RWPE2 (cell line): ENCODE measurements at regions not wholly inside any gene's neighbourhood (a gene's known extent, or its start where the extent isn't known, plus 50 kb on each side); places are given as distances from the start of the nearest gene placed in this dataset.

ENCODE experiments used
- ATAC-seq: fragments of 200-7000 bp; cut with Tn5 transposase; 3 replicates; pipeline ENCODE4 v1.9.1; 2021; ENCODE audit warnings: low read depth
- DNase-seq: peaks from one replicate; pipeline ENCODE4 v3.0.0-alpha.2; 2020; ENCODE audit warnings: low spot score
- H3K27ac ChIP-seq: fragments of 450-650 bp; 2 replicates; pipeline ENCODE4 v1.5.1; 2017; ENCODE audit warnings: mild to moderate bottlenecking; ENCODE audit not compliant: poor library complexity, severe bottlenecking
- H3K27me3 ChIP-seq: fragments of 250-450 bp; sonication (Bioruptor Pico); 2 replicates; pipeline ENCODE4 v1.5.1; 2021; ENCODE audit warnings: mild to moderate bottlenecking, moderate library complexity; ENCODE audit not compliant: insufficient read depth, poor library complexity, severe bottlenecking
- H3K36me3 ChIP-seq: fragments of 250-450 bp; sonication (Bioruptor Pico); 2 replicates; pipeline ENCODE4 v1.5.1; 2020; ENCODE audit warnings: low read depth, mild to moderate bottlenecking, moderate library complexity
- H3K4me1 ChIP-seq: fragments of 250-450 bp; sonication (Bioruptor Pico); 2 replicates; pipeline ENCODE4 v1.5.1; 2021; ENCODE audit warnings: mild to moderate bottlenecking, moderate library complexity; ENCODE audit not compliant: insufficient read depth, poor library complexity, severe bottlenecking
- H3K4me3 ChIP-seq: fragments of 250-450 bp; sonication (Bioruptor Pico); 2 replicates; pipeline ENCODE4 v1.5.1; 2021; ENCODE audit warnings: mild to moderate bottlenecking, moderate library complexity; ENCODE audit not compliant: severe bottlenecking
- H3K9me3 ChIP-seq: fragments of 250-450 bp; sonication (Bioruptor Pico); 2 replicates; pipeline ENCODE4 v1.5.1; 2021; ENCODE audit warnings: mild to moderate bottlenecking, moderate library complexity; ENCODE audit not compliant: severe bottlenecking
- CTCF ChIP-seq: fragments of 450-650 bp; IDR thresholded peaks from one replicate; pipeline ENCODE4 v1.5.1; 2017; ENCODE audit warnings: mild to moderate bottlenecking, moderate library complexity; ENCODE audit not compliant: poor library complexity, severe bottlenecking

GRCh38 chr17:33862772-33863602 lies 392.1 kb upstream of the CCL2 start:
- no peaks in the 10 kb centered on the region for H3K4me1 ChIP-seq
- no peak overlapping the region for H3K4me3 ChIP-seq
- H3K27ac ChIP-seq = no peak overlapping the region
- H3K36me3 ChIP-seq = no peaks in the 10 kb centered on the region
- no peak for TF ChIP-seq CTCF
- H3K9me3 ChIP-seq = no peaks in the 10 kb centered on the region
- DNase-seq (no peak), ATAC-seq (no peak)
- no peaks in the 10 kb centered on the region for H3K27me3 ChIP-seq

- Histone ChIP-seq H3K4me3 (no peak overlapping the region), H3K4me1 (no peaks in the 10 kb centered on the region), H3K9me3 (no peaks in the 10 kb centered on the region), H3K36me3 (no peaks in the 10 kb centered on the region), H3K27me3 (no peaks in the 10 kb centered on the region), H3K27ac (no peak overlapping the region)
- DNase-seq = no peak
- TF ChIP-seq CTCF = no peak
- no peak for ATAC-seq
Measured at GRCh38 chr17:33864758-33865229, 390.3 kb upstream of the CCL2 start.

- Histone ChIP-seq H3K4me3 (no peak overlapping the region), H3K9me3 (no peaks in the 10 kb centered on the region), H3K27me3 (no peaks in the 10 kb centered on the region), H3K27ac (no peak overlapping the region), H3K36me3 (no peaks in the 10 kb centered on the region), H3K4me1 (peaks cover 3% of the 10 kb centered on the region)
- no peak for ATAC-seq
- no peak for TF ChIP-seq CTCF
- DNase-seq = no peak
Measured at GRCh38 chr17:33868899-33869298, 386.2 kb upstream of the CCL2 start.

- ATAC-seq (no peak), DNase-seq (no peak)
- Histone ChIP-seq H3K4me3 (no peak overlapping the region), H3K36me3 (no peaks in the 10 kb centered on the region), H3K27me3 (no peaks in the 10 kb centered on the region), H3K4me1 (peaks cover 3% of the 10 kb centered on the region), H3K9me3 (no peaks in the 10 kb centered on the region), H3K27ac (no peak overlapping the region)
- no peak for TF ChIP-seq CTCF
Measured at GRCh38 chr17:33870936-33871335, 384.1 kb upstream of the CCL2 start.
